Fibroblast of skin of abdomen (primary cell): ENCODE measurements at regions not wholly inside any gene's neighbourhood (a gene's known extent, or its start where the extent isn't known, plus 50 kb on each side); places are given as distances from the start of the nearest gene placed in this dataset.

ENCODE experiments used
- DNase-seq: peaks from one replicate; pipeline ENCODE4 v3.0.0-alpha.2; 2013

DNA sequence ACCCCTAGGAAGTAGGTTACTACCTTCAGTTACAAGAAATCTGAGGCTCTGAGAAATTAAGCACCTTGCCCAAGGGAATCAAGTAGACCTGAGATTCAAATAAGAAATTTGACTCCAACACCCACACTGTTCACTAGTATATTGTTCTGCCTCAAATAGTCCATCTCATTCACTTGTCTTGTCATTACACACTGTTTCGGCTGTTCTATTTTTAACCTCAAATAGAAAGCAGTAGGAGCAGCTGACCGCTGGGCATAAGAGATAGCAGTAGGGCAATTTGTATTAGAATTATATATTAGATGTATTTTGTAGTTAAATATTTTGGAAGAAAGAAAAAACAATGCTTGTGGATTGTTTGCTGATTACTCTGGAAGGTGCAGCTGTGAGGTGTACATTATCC lies 185.1 kb downstream of the INHBA start:
- DNase-seq, result no peak

DNA sequence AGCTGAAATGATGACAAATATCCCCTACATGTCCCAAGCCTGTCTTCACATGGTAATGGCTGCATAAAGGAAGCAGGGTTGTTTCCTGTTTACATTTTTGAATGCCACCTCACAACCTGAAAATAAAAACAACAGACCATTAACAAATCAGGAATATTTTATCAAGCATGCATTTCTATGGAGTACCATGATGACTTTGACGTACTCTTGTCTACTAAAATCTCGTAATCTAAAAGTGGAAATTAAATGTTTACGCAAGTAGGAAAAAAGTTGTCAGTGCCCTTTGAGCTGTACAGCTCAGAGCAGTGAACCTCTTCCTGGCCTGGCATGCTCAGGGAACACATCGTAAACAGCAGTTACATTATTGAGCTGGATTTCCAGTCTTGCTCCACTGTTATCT lies 194.1 kb downstream of the INHBA start:
- DNase-seq, result no peak

DNA sequence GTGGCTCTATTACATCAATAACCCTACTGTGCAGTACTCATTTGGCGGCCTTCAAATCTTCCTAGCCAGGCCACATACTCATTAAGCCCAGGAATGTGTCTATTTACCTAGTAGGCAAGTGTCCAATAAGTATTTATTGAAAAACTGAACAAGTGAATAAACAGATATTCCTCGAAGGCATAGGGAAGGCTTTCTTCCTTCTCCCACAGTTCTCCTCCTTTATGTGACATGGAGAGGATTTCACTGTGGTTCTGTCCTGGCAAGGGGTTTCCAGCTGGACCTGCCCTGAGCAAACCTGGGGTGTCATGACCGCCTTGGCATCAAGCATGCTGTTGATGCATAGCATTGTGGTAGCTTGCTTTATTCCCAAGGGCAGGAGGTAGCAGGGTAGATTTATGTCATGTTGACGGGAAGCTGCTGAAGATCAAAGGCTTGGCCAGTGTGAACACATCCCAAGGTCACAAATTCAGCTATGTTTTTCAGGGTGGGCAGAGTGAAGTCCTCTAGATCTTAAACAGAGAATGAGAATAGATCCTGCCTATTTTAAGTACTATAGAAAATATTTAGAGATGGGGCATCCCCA lies 195.1 kb downstream of the INHBA start:
- DNase-seq, result no peak

DNA sequence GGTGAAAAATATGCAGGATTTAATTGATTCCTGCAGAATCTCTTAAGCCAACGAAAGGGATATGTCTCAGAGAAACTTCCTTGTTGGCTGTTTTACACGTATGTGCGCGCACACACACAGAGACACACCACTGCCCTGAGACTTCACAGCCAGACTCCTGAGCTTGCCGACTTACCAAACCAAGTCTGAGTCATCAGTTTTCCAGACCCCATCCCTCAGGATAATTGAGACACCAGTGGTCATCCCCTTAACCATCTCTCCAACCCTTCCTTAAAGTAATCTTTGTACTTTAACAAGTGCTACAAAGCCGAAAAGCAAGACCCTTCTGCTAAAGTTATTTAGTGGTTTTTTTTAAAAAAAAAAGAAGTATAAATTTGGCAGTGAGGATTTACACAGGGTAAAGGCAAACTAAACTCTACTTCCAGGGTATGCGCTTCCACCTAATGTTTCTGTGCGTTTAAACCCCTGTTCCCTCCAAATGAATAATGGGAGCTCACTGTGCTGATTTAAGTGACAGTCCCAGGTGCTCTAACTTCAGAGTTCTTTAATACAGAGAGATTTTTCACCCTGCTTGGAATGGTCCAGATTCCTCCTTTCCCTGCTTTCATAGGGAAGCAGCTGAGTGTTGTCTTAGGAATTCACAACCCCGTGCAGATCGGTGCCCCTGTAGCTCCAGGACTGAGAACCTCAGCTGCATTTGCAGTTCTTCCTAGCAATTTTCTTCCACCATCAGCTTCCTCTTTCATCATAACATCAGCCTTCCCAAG lies 198.5 kb downstream of the INHBA start:
- no peak for DNase-seq

DNA sequence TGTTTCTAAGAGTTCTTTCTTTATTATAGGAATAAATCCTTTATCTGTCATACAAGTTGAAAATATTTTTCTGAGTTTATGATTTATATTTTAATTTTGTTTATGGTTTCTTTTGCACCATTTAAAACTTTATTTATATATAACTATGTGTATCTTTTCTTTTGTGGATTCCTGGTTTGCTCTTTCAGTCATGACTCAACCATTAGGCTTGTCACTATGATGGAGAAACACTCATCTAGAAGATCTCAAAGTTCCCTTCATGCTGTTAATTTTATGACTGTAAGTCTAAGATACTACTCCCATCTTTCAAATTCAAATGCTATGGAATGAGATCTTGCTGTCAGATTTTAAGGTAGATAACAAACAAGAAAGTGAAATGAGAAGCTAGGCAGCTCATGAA lies 199.5 kb downstream of the INHBA start:
- DNase-seq, result peak; percentile 45

DNA sequence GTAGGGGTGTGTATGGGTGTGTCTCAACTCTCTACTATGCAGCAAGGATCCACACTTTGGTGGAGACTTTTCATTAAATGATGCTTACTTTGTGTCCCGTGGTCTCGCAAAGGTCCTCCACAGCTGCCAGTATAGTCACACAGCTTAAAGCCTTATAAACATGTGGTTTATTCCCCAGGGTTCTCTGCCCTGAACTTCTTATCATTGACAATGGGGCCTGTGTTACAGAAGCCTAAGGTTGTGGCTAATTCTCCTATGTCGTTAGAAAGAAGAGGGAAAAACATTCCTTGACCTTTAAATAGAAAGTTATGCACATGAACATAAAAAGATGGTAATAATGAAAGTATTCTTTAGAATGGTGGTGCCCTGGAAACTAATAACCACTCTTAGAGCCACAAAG lies 201.4 kb downstream of the INHBA start:
- no peak for DNase-seq

DNA sequence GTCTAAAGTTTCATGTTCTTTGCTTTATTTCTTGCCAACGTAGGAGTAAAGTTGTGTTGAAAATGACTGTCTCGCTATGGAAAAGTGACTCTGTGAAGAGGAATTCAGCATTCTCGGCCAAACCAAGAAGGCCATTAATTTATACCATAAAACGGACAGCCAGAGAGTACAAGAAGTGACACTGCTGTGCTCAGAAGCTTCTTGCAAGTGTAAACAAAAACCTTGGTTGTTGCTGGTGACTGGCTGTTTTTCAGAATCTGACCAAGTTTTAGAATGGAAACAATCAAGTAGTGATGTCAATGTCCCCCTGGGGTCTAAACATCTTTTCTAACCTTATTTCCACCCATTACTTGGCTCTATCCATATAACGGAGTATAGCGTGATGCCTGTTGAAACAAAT lies 201.9 kb downstream of the INHBA start:
- DNase-seq, result peak; percentile 17

DNA sequence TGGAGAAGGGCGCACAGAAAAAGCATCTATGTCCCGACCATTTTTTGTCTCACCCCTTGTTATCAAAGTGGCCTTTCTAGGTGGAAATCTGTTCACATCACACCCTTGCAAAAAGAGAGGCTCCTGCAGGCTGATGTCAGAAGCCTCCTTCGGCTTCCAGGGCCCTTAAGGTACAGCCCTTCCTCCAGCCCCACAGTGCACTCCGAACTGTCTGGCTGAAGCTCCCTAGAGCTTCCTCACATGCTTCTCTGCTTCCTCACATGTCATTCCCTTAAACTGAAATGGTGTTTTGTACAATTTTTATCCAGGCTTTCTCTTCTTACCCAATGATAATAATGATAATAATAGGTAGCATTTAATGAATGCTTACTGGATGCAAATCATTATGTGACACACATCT lies 210.3 kb downstream of the INHBA start:
- DNase-seq, result no peak

DNA sequence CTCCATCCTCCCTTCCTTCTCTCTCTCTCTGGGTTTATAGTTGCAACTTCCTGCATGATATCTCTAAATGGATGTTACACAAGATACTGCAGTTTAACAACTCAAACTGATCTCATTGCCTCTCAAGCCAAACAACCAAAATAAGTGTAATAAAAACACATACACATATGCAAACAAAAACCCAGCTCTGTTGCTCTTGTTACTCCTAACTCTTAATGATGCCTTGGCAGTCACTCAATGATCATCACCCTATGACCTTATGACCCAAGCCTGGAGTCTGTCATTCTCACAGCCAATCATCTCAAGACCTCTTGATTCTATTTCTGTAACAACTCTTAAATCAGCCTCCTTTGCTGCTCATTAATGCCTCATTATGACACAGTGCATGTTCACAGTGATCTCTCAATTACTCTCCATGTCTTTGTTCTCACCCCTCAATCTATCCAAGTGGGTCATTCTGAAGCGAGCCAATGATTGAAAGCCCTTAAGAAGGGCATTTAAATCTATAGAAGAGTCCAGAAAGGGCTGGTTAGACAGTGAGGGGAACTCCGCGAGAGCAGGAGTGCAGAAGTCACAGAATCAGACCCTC lies 210.9 kb downstream of the INHBA start:
- DNase-seq, result no peak

DNA sequence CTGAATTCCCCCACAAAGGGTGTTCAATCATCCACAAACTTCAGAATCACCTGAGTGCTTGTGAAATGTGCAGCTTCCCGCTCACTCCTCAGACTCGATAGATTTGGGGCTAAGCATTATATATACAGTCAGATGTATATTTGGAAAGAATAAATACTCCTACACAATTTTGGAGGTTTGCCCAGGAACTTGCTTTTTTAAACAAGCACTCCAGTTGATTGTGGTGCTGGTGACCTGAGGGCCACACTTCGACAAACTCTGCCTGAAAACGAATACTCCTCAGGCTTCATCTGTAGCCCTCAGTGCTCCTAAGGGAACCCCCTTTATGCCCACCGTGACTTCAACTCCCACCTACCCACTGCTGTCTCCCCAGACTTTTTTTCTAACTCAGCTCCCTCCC lies 211.6 kb downstream of the INHBA start:
- DNase-seq, result peak; percentile 22

DNA sequence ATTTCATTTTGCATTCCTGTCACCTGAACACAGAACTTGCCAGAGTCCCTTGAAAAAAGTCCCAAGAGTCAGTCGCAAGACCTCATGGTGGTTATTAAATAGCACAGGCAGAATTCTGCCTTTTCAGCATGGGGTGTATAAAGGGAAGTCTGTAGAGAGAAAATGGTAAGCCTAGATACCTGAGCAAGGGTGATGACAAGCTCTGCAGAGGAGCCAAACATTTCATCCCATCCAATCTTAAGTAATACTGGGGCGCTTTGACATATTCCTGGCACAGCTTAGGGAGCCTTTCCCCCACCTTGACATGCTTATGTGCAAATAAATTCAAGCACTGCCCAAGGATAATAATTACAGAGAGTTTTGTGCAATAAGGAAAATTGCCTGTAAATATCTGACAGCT lies 213.0 kb downstream of the INHBA start:
- DNase-seq, result no peak

DNA sequence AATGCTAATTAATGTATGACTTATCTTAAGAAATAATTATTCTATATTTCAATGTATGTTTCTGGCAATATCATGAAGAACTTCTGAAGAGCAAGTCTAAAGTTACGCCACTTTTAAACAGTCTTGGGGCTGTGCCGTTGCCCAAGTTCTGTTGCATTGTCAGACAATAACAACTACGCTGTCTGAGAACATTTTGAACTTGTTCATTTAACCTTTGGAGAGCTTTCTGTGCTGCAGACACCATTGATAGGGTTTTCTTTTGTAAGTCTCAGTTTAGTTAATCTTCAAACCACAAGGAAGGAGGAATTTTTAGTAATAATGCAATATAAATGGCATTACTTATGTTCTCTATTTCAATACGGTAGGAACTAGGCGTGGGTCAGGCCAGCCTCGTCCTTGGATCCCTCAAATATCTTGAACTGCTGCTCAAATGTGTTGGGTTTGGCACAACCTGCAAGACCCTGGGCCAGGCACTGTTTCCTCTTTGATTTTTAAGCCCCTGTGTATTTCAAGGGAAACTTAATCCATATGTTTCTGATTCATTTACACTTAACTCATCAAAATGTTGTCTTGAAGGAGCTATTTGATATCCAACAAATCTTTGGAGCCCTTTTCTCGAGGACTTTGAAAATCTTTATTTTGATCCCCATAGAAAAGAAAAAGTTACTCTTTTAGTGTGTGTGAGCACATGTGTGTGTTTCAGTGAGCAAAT lies 215.5 kb downstream of the INHBA start:
- DNase-seq, result no peak

DNA sequence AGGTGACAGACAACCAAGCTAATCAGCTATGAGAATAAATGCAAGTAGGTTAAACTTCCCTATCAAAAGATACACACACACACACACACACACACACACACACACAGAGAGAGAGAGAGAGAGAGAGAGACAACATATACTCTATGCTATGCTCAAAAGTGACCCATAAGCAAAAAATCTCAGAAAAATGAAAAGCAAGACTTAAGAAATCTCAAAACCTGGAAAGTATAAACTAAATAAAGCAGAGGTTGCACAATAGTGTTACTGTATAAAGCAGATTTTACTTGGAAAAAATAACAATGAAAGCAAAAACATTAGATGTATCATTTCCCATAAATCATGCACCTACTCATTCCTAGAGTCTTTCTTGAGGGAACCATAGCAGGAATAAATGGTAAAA lies 221.5 kb downstream of the INHBA start:
- no peak for DNase-seq

DNA sequence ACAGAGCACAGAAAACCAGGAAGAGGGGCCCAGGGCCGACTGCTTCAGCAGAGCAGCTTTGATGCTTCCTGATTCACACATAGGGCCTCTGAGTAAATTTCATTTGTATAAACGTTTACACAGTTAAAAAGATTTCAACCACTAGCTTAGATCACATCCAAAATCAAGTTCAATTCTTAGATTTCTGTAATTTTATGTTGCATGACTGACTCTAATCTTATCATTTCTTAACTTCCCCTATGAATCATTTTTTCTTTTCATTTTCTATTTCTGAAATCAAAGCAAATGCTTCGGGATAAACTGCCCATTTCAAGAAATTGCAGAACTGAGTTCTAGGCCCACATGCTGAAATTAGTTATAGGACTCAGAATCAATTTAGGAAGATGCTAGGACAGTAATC lies 224.7 kb downstream of the INHBA start:
- DNase-seq, result no peak

DNA sequence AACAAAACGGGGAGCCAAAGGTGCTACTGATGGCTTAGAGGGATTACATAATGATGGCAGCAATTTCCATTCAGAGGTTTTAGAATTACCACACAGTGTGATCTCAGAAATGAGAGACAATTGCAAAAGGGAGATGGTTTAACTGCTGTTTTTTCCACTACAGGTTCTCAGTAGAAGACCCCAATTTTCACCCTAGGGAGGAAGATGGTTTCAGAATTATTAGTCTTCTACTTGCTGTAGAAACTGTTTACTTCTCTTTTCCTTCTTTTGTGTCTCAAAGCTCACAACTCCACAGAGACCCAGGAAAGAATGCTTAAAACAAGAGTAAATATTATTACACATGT lies 226.5 kb downstream of the INHBA start:
- DNase-seq, result no peak

DNA sequence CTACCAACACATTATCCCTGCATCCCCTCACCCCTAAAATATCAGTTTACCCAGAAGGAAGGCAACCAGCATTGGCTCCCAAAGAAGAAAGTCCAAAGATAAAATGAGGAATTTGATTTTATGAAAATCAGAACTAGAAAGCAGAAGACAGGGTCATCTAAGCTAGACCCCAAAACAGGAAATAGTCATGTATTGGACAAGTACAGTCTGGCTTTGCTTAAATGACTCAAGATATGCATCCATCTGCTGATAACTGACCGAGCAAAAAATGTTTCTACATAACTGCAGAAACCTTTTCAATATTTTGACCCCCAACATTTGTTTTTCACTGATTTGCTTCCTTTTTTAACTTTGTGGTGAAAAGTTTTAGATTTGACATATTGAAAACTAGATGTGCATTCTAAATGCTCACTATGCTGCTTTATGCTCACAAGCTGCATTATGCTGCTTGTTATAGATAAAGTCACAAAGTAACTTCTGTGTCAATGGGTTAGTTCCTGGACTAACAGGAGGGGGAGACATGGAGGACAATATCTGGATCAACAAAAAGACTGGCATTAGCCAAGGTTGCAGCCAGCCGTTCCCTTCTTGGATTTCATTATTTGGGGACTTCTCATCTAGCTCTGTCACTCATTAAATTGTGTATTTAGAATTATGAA lies 227.0 kb downstream of the INHBA start:
- DNase-seq, result no peak

DNA sequence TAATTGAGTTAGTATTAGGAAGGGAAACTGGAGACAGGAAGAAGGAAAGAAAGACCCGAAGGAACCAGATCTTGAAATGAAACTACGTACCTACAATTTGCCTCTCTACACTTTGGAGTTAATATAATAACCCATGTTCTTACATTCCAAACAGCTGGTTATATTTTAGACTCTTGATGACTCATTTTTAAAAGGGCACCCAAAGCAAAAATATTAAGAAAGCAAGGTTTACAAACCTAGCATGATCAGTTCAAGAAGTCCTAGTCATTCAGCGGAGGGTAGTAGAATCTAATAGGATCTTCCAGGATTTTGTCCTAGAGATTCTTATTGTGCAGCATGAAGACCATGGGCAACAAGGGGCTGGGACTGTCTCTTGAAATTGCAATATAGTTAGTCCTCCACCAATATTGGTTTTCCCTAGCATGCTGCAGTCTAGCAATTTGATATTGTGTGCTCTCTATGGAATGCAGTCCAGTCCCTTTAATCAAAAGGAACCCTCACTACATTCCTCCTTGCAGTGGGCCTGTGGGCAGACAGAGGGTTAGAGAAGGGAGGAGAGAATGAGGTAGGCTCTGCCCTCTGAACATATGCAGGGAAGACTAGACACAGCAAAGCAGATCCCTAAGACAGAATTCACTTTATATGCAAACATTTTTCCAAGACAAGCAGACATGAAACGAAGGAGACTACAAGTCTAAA lies 230.3 kb downstream of the INHBA start:
- DNase-seq, result peak; percentile 40

DNA sequence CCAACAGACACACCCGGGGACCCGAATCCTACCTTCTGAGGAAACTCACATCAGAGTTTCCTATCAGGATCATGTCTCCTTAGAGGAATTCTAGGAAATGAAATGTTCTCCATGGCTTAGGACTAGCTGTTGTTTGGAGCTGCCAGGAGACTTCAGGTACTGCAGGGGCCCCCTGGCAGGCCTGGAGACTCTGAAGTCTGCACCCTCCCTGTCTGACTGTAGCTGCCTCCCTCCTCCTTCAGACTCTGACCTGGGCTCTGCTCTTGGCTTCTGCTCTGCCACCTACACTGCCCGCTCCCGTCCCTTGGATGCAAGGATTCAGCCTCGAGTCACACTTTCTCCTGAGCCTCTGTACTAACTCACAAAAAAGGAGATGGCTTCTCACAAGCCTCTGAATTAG lies 232.8 kb downstream of the INHBA start:
- DNase-seq, result no peak

DNA sequence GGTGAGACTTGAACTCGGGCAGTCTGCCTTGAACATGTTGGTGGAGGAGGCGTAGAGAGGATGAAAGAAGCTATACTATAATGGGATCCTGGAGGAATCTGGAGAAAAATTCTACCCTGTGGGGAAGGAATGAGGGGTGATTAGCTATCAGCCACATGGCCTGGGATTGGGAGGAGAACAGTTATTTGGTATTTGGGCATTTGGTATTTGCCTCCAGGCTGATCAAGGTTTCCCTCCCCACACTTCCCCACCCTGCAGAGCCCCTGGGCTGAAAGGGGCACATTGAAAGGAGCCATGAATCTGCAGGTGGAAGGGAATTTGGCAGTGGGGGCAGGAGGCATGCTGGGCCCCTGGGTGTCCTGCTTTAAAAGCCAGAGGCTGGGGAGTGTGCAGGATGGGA lies 235.3 kb downstream of the INHBA start:
- no peak for DNase-seq

DNA sequence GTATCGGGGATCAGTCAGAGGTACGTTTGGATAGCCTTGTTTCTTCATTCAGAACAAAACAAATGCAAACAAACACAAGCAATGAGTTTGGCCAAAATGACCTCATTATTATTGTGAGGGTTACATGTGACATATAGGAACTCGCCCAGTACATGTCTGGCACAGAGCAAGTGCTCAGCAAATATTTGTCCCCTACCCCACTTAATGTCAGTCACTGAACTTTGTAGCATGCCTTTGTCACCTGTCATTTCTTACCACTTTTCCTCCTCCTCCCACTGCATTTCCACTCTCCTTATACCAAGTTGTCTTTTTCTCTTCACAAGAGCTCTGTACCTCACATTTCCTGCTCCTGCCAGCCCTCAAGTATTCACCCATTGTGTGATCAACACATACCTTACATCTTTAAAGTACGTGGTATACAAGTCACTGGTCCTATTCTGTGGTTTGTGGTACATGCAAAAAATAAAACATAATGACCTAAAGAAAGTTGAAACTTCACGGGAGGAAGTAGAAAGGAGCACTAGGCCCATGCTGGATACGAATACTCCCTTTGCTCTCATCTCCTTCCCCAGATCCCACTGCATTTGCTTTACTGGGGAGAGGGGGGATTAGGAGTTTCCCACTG lies 236.0 kb downstream of the INHBA start:
- no peak for DNase-seq

DNA sequence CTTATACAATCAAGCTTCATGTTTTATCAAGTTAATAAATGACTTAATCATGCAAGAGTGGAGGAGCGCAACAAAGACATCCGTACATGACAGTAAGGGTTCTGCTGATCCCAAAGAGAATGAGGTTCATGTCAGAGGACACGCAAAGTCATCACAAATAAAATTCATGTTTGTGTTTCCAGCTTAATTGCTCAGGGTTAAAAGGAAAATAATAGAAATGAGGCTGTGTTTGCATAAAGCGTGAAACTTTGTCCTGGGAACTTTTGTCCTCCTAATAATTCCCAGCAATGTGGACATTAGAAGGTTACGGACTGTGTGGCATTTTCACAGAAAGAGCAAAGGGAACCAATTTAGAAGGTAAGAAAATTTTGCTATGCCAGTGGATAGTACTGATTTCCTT lies 237.3 kb downstream of the INHBA start:
- DNase-seq, result no peak
